Esophagus squamous epithelium (tissue), 4 donors: ENCODE measurements at regions not wholly inside any gene's neighbourhood (a gene's known extent, or its start where the extent isn't known, plus 50 kb on each side); places are given as distances from the start of the nearest gene placed in this dataset.

Experiments used
- POLR2A ChIP-seq, 4 donors: fragments of 450-650 bp; IDR thresholded peaks; one replicate each; pipeline ENCODE4 v1.6.1; 2017; ENCODE audit warnings: antibody characterized with exemption in 4 of 4, mild to moderate bottlenecking in 4 of 4, moderate library complexity in 3 of 4
- TF ChIP-seq, protein P1 (sequence below), 6 experiments: fragments of 450-650 bp in 4 of 6; fragments of 200-600 bp in 2 of 6; sonication (generic) in 2 of 6; IDR thresholded peaks; one replicate each; pipeline ENCODE4 v1.5.1; 2016 to 2019; ENCODE audit warnings: antibody characterized with exemption in 6 of 6, mild to moderate bottlenecking in 4 of 6, moderate library complexity in 4 of 6

- TF ChIP-seq, protein P1, sequence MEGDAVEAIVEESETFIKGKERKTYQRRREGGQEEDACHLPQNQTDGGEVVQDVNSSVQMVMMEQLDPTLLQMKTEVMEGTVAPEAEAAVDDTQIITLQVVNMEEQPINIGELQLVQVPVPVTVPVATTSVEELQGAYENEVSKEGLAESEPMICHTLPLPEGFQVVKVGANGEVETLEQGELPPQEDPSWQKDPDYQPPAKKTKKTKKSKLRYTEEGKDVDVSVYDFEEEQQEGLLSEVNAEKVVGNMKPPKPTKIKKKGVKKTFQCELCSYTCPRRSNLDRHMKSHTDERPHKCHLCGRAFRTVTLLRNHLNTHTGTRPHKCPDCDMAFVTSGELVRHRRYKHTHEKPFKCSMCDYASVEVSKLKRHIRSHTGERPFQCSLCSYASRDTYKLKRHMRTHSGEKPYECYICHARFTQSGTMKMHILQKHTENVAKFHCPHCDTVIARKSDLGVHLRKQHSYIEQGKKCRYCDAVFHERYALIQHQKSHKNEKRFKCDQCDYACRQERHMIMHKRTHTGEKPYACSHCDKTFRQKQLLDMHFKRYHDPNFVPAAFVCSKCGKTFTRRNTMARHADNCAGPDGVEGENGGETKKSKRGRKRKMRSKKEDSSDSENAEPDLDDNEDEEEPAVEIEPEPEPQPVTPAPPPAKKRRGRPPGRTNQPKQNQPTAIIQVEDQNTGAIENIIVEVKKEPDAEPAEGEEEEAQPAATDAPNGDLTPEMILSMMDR (IDR thresholded peaks at IDR 0.05) = no peak
- TF ChIP-seq POLR2A (IDR thresholded peaks at IDR 0.05) = no peak
Observed at GRCh38 chr12:30829876-30830275, 75.1 kb upstream of the CAPRIN2 start.
